OCI-LY1 (cell line): ENCODE measurements at regions not wholly inside any gene's neighbourhood (a gene's known extent, or its start where the extent isn't known, plus 50 kb on each side); places are given as distances from the start of the nearest gene placed in this dataset.

ENCODE experiments used
- H2AFZ ChIP-seq: fragments of 200-600 bp; sonication (generic), shearing (Covaris generic); 2 replicates; pipeline ENCODE4 v1.6.0; 2014; ENCODE audit warnings: antibody characterized with exemption, mild to moderate bottlenecking, low read length
- H3F3A ChIP-seq: fragments of 200-600 bp; sonication (generic), shearing (Covaris generic); 2 replicates; pipeline ENCODE4 v1.6.0; 2014; ENCODE audit warnings: mild to moderate bottlenecking, antibody characterized with exemption, low read length, moderate library complexity; ENCODE audit not compliant: insufficient read depth
- H3K27ac ChIP-seq: fragments of 200-600 bp; sonication (generic); 2 replicates; pipeline ENCODE4 v1.5.1; 2014; ENCODE audit warnings: low read length, mixed run types, mild to moderate bottlenecking, low read depth; ENCODE audit not compliant: poor library complexity, severe bottlenecking
- H3K27me3 ChIP-seq: fragments of 200-600 bp; sonication (generic); 2 replicates; pipeline ENCODE4 v1.6.0; 2014; ENCODE audit warnings: antibody characterized with exemption, mild to moderate bottlenecking, low read length, moderate library complexity; ENCODE audit not compliant: insufficient read depth
- H3K36me3 ChIP-seq: fragments of 200-600 bp; sonication (generic); 2 replicates; pipeline ENCODE4 v1.6.1; 2014; ENCODE audit warnings: mild to moderate bottlenecking, antibody characterized with exemption, low read length, moderate library complexity, mixed read lengths; ENCODE audit not compliant: insufficient read depth
- H3K4me1 ChIP-seq: fragments of 200-600 bp; sonication (generic); 2 replicates; pipeline ENCODE4 v1.5.1; 2014; ENCODE audit warnings: mild to moderate bottlenecking, low read length, moderate library complexity; ENCODE audit not compliant: insufficient read depth, severe bottlenecking
- H3K4me2 ChIP-seq: fragments of 200-600 bp; sonication (generic), shearing (Covaris generic); 2 replicates; pipeline ENCODE4 v1.6.1; 2014; ENCODE audit warnings: low read length
- H3K4me3 ChIP-seq: fragments of 200-600 bp; sonication (generic); 2 replicates; pipeline ENCODE4 v1.5.1; 2014; ENCODE audit warnings: low read length, low read depth, mild to moderate bottlenecking, mixed read lengths; ENCODE audit not compliant: poor library complexity, severe bottlenecking
- H3K79me2 ChIP-seq: fragments of 200-600 bp; shearing (Covaris generic); 2 replicates; pipeline ENCODE4 v1.6.1; 2016; ENCODE audit warnings: mixed run types, low read length, mixed read lengths; ENCODE audit not compliant: insufficient read depth
- H3K9ac ChIP-seq: fragments of 200-600 bp; sonication (generic), shearing (Covaris generic); 2 replicates; pipeline ENCODE4 v1.6.1; 2014; ENCODE audit warnings: mild to moderate bottlenecking, low read length, mixed read lengths
- H3K9me2 ChIP-seq: fragments of 200-600 bp; sonication (generic), shearing (Covaris generic); 2 replicates; pipeline ENCODE4 v1.6.1; 2014; ENCODE audit warnings: low read depth, mild to moderate bottlenecking, low read length, mixed read lengths
- H3K9me3 ChIP-seq: fragments of 200-600 bp; shearing (Covaris generic); 2 replicates; pipeline ENCODE4 v1.6.1; 2014; ENCODE audit warnings: low read length, mixed read lengths
- H4K20me1 ChIP-seq: fragments of 200-600 bp; sonication (generic), shearing (Covaris generic); 2 replicates; pipeline ENCODE4 v1.6.0; 2016; ENCODE audit warnings: mild to moderate bottlenecking, low read length; ENCODE audit not compliant: insufficient read depth
- CTCF ChIP-seq: fragments of 200-600 bp; sonication (generic), shearing (Covaris generic); IDR thresholded peaks from 2 replicates; pipeline ENCODE4 v1.5.1; 2017; ENCODE audit warnings: mild to moderate bottlenecking, antibody characterized with exemption, low read length, moderate library complexity, mixed read lengths
- EZH2 ChIP-seq: fragments of 200-600 bp; sonication (generic), shearing (Covaris generic); IDR thresholded peaks from 2 replicates; pipeline ENCODE4 v1.8.0; 2017; ENCODE audit warnings: borderline replicate concordance, mixed run types, mild to moderate bottlenecking, antibody characterized with exemption, low read length, moderate library complexity, mixed read lengths

- Histone ChIP-seq H3K4me3 (no peak overlapping the region), H3F3A (no peaks in the 10 kb centered on the region), H3K9me2 (no peaks in the 10 kb centered on the region), H2AFZ (no peak overlapping the region), H3K9me3 (no peaks in the 10 kb centered on the region), H3K36me3 (no peaks in the 10 kb centered on the region), H3K79me2 (no peaks in the 10 kb centered on the region), H3K9ac (no peak overlapping the region), H3K27me3 (no peaks in the 10 kb centered on the region), H3K4me1 (peaks cover 58% of the 10 kb centered on the region), H4K20me1 (no peaks in the 10 kb centered on the region), H3K27ac (no peak overlapping the region), H3K4me2 (no peak overlapping the region)
- TF ChIP-seq CTCF = no peak
- TF ChIP-seq EZH2 = no peak
Measured at GRCh38 chr2:145689277-145689676, 1169.4 kb upstream of the ZEB2 start.

- H3K9me3 ChIP-seq = no peaks in the 10 kb centered on the region
- no peaks in the 10 kb centered on the region for H3K27me3 ChIP-seq
- no peaks in the 10 kb centered on the region for H3F3A ChIP-seq
- peak overlapping the region; percentile 84 for H3K27ac ChIP-seq
- H4K20me1 ChIP-seq = no peaks in the 10 kb centered on the region
- peak overlapping the region; percentile 91 for H2AFZ ChIP-seq
- peak overlapping the region; percentile 24 for H3K4me3 ChIP-seq
- H3K9ac ChIP-seq = peak overlapping the region; percentile 34
- H3K4me2 ChIP-seq = peak overlapping the region; percentile 50
- no peaks in the 10 kb centered on the region for H3K36me3 ChIP-seq
- no peaks in the 10 kb centered on the region for H3K79me2 ChIP-seq
- TF ChIP-seq EZH2 (no peak), CTCF (no peak)
- no peaks in the 10 kb centered on the region for H3K9me2 ChIP-seq
- peaks cover 49% of the 10 kb centered on the region for H3K4me1 ChIP-seq
Measured at GRCh38 chr2:145688156-145688555, 1168.2 kb upstream of the ZEB2 start.

GRCh38 chr2:145687442-145688134 is 1167.7 kb upstream of the ZEB2 start:
- H3F3A ChIP-seq = no peaks in the 10 kb centered on the region
- TF ChIP-seq EZH2 (no peak), CTCF (no peak)
- H3K36me3 ChIP-seq = no peaks in the 10 kb centered on the region
- peak overlapping the region; percentile 50 for H3K4me2 ChIP-seq
- no peaks in the 10 kb centered on the region for H3K27me3 ChIP-seq
- peak overlapping the region; percentile 24 for H3K4me3 ChIP-seq
- H2AFZ ChIP-seq = peak overlapping the region; percentile 91
- H4K20me1 ChIP-seq = no peaks in the 10 kb centered on the region
- H3K9me3 ChIP-seq = no peaks in the 10 kb centered on the region
- H3K9me2 ChIP-seq = no peaks in the 10 kb centered on the region
- no peaks in the 10 kb centered on the region for H3K79me2 ChIP-seq
- H3K4me1 ChIP-seq = peaks cover 49% of the 10 kb centered on the region
- peak overlapping the region; percentile 84 for H3K27ac ChIP-seq
- peak overlapping the region; percentile 34 for H3K9ac ChIP-seq
